Upper lobe of left lung (tissue), 6 donors: ENCODE measurements at regions not wholly inside any gene's neighbourhood (a gene's known extent, or its start where the extent isn't known, plus 50 kb on each side); places are given as distances from the start of the nearest gene placed in this dataset.
"Not testable (repeated sequence)": the region's sequence is repeated elsewhere in the genome, so short reads cannot be mapped to it uniquely, and the experiment has no call there.

ENCODE experiments used
- ATAC-seq, 2 donors: fragments of 200-7000 bp; cut with Tn5 transposase; one replicate each; pipeline ENCODE4 v1.9.1; 2022; ENCODE audit warnings: mild to moderate bottlenecking in 2 of 2, moderate library complexity in 2 of 2; ENCODE audit not compliant: low FRiP score in 2 of 2
- DNase-seq, 2 donors: peaks; one replicate each; pipeline ENCODE4 v3.0.0-alpha.2; 2019 to 2020
- H3K27ac ChIP-seq, 4 donors: fragments of 200-600 bp; sonication (generic); one replicate each; pipeline ENCODE4 v1.5.1; 2016 to 2019
- H3K27me3 ChIP-seq, 4 donors: fragments of 200-600 bp; sonication (generic); one replicate each; pipeline ENCODE4 v1.5.1; 2017 to 2019
- H3K36me3 ChIP-seq, 4 donors: fragments of 200-600 bp; sonication (generic); one replicate each; pipeline ENCODE4 v1.5.1; 2016 to 2019
- H3K4me1 ChIP-seq, 4 donors: fragments of 200-600 bp; sonication (generic); one replicate each; pipeline ENCODE4 v1.5.1; 2018 to 2019
- H3K4me3 ChIP-seq, 4 donors: fragments of 200-600 bp; sonication (generic); one replicate each; pipeline ENCODE4 v1.5.1; 2017 to 2019; ENCODE audit warnings: mild to moderate bottlenecking in 2 of 4, moderate library complexity in 1 of 4
- H3K9me3 ChIP-seq, 4 donors: fragments of 200-600 bp; sonication (generic); one replicate each; pipeline ENCODE4 v1.5.1; 2018 to 2019
- EP300 ChIP-seq, 4 donors: sonication (generic); formaldehyde crosslinking; IDR thresholded peaks; one replicate each; pipeline ENCODE4 v1.5.1; 2017; ENCODE audit warnings: antibody characterized with exemption in 4 of 4, control low read depth in 2 of 4
- POLR2A ChIP-seq, 4 donors: fragments of 450-650 bp; IDR thresholded peaks; one replicate each; pipeline ENCODE4 v1.5.1; 2016 to 2017; ENCODE audit warnings: antibody characterized with exemption in 4 of 4, mild to moderate bottlenecking in 2 of 4
- POLR2AphosphoS5 ChIP-seq, 2 donors: sonication (generic); formaldehyde crosslinking; IDR thresholded peaks; one replicate each; pipeline ENCODE4 v1.5.1; 2017; ENCODE audit warnings: antibody characterized with exemption in 2 of 2
- WGBS, 2 donors: methylation state at CpG; one replicate each; pipeline ENCODE4 v1.1.5; 2017 to 2018; 5-methylcytosine and 5-hydroxymethylcytosine counted together
- TF ChIP-seq, protein P1 (sequence below), 6 experiments: fragments of 450-650 bp in 4 of 6; fragments of 200-600 bp in 2 of 6; sonication (generic) in 2 of 6; IDR thresholded peaks; one replicate each; pipeline ENCODE4 v1.5.1; 2016 to 2019; ENCODE audit warnings: antibody characterized with exemption in 6 of 6
- donor health status: DM: no; HTN: no; CAD: no; lungs with moderate emphysema.
- donor health status: DM: no; HTN: yes; CAD: no; lungs with severe emphysema.

DNA sequence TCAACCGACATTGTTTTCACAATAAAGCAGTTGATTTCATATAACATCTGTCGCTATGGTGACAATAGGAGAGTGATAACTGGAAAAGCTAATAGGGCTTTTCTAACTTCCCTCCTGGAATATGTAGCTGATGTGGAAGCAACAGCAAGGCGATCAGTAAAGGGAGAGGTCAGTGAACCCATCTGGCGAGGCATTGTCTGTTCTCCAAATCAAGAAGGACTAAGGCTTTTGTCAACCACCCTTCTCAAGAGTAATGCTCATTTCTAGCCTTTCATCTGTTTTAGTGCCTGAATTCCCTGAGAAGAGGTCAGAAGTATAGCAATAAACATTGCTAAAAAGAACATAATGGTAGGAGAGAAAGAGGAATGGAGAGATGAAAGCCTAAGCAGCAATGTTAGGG is 201.3 kb downstream of the AKAP7 start:
- DNase-seq (no peak), ATAC-seq (no peak)
- Histone ChIP-seq H3K36me3 (no peaks in the 10 kb centered on the region), H3K27me3 (no peaks in the 10 kb centered on the region), H3K4me1 (peaks cover 0 to 6% (median 2%) of the 10 kb centered on the region in 4 donors), H3K27ac (no peak overlapping the region), H3K9me3 (no peaks in the 10 kb centered on the region), H3K4me3 (no peak overlapping the region)
- WGBS, 2 donors, result 82 to 87% methylated on average over 4 of the region's 4 CpGs
- TF ChIP-seq, protein P1, sequence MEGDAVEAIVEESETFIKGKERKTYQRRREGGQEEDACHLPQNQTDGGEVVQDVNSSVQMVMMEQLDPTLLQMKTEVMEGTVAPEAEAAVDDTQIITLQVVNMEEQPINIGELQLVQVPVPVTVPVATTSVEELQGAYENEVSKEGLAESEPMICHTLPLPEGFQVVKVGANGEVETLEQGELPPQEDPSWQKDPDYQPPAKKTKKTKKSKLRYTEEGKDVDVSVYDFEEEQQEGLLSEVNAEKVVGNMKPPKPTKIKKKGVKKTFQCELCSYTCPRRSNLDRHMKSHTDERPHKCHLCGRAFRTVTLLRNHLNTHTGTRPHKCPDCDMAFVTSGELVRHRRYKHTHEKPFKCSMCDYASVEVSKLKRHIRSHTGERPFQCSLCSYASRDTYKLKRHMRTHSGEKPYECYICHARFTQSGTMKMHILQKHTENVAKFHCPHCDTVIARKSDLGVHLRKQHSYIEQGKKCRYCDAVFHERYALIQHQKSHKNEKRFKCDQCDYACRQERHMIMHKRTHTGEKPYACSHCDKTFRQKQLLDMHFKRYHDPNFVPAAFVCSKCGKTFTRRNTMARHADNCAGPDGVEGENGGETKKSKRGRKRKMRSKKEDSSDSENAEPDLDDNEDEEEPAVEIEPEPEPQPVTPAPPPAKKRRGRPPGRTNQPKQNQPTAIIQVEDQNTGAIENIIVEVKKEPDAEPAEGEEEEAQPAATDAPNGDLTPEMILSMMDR (IDR thresholded peaks at IDR 0.05), result no peak
- TF ChIP-seq POLR2A (IDR thresholded peaks at IDR 0.05), result no peak
- no peak for TF ChIP-seq EP300 (IDR thresholded peaks at IDR 0.05)
- TF ChIP-seq POLR2AphosphoS5 (IDR thresholded peaks at IDR 0.05), result no peak

DNA sequence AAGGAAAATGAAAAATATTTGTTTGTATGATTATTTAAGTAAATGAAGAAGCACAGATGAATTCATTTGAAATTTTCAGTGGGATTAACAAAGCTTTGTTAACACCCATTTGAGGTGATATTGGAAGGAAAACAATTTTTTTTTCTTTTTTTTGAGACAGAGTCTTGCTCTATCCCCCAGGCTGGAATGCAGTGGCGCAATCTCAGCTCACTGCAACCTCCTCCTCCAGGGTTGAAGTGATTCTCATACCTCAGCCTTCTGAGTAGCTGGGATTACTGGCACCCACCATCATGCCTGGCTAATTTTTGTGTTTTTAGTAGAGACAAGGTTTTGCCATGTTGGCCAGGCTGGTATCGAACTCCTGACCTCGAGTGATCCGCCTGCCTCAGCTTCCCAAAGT is 211.6 kb downstream of the AKAP7 start:
- H3K27ac ChIP-seq, H3K36me3 ChIP-seq, H3K9me3 ChIP-seq, H3K4me1 ChIP-seq, H3K27me3 ChIP-seq, ATAC-seq, H3K4me3 ChIP-seq: not testable (repeated sequence)
- peak in 1 of 2 donors; percentile 39 for DNase-seq
- 80 to 87% methylated on average over 4 of the region's 4 CpGs for WGBS, 2 donors

- DNase-seq, result no peak
- H3K36me3 ChIP-seq, result no peaks in the 10 kb centered on the region
- TF ChIP-seq EP300 (IDR thresholded peaks at IDR 0.05) (no peak), POLR2A (IDR thresholded peaks at IDR 0.05) (no peak), POLR2AphosphoS5 (IDR thresholded peaks at IDR 0.05) (no peak)
- TF ChIP-seq, protein P1 (IDR thresholded peaks at IDR 0.05), result no peak
- no peak overlapping the region for H3K27ac ChIP-seq
- no peaks in the 10 kb centered on the region for H3K4me1 ChIP-seq
- WGBS, 2 donors, result 69 to 77% methylated on average over 5 of the region's 5 CpGs
- ATAC-seq, result no peak
- no peaks in the 10 kb centered on the region for H3K27me3 ChIP-seq
- no peak overlapping the region for H3K4me3 ChIP-seq
- H3K9me3 ChIP-seq, result no peaks in the 10 kb centered on the region
These were observed 213.3 kb downstream of the AKAP7 start for GRCh38 chr6:131348572-131348971.

DNA sequence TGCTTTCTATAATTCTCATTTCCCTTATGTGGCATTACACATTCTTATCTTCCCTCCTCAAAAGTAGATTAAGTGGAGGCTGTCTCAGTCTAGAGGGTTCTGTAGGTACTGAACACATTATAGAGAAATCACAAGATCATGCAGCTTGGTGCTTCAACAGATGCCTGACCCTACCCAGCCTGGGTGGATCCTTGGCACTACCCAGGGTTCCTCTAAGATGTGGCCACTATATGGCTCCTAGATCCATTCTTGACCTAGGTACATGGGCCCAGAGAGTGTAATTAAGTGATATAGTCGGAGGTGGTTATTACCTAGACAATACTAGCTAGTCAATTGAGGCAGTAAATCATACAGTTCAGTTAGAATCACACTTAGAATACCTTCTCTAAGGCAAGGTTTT is 213.9 kb downstream of the AKAP7 start:
- no peaks in the 10 kb centered on the region for H3K9me3 ChIP-seq
- no peak for ATAC-seq
- no peak overlapping the region for H3K4me3 ChIP-seq
- H3K27ac ChIP-seq, result no peak overlapping the region
- WGBS, 2 donors, result 75 to 83% methylated on average over 1 of the region's 1 CpG
- H3K36me3 ChIP-seq, result no peaks in the 10 kb centered on the region
- TF ChIP-seq POLR2AphosphoS5 (IDR thresholded peaks at IDR 0.05), result no peak
- TF ChIP-seq, protein P1 (IDR thresholded peaks at IDR 0.05), result no peak
- no peak for TF ChIP-seq EP300 (IDR thresholded peaks at IDR 0.05)
- TF ChIP-seq POLR2A (IDR thresholded peaks at IDR 0.05), result no peak
- no peaks in the 10 kb centered on the region for H3K4me1 ChIP-seq
- H3K27me3 ChIP-seq, result no peaks in the 10 kb centered on the region
- DNase-seq, result no peak

DNA sequence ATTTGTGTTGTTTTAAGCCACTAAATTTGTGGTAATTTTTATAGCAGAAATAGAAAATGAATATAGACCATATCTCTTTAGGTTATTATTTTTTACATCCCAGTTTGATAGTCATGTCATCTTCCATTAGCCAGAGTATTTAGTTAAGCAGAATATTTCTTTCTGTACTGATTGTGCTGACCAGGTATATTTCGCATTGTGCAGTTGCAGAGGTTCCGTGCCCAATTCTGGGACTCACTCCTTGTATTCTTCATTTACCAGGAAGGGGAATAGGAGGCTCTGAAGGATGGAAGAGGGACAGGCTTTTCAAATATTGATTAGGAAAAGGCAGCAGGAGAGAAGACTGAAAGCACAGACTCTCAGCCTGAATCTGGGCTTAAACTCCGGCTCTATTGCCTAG is 217.8 kb downstream of the AKAP7 start:
- 100% methylated on average over 3 of the region's 3 CpGs for WGBS, 2 donors

More for the DNA sequence above, 217.8 kb downstream of the AKAP7 start:
- no peaks in the 10 kb centered on the region for H3K36me3 ChIP-seq
- ATAC-seq (no peak), DNase-seq (no peak)
- H3K4me3 ChIP-seq, result no peak overlapping the region
- no peaks in the 10 kb centered on the region for H3K9me3 ChIP-seq
- H3K27me3 ChIP-seq, result no peaks in the 10 kb centered on the region
- H3K27ac ChIP-seq, result no peak overlapping the region
- H3K4me1 ChIP-seq, result no peaks in the 10 kb centered on the region
- TF ChIP-seq POLR2AphosphoS5 (IDR thresholded peaks at IDR 0.05), result no peak
- TF ChIP-seq, protein P1 (IDR thresholded peaks at IDR 0.05), result no peak
- no peak for TF ChIP-seq POLR2A (IDR thresholded peaks at IDR 0.05)
- no peak for TF ChIP-seq EP300 (IDR thresholded peaks at IDR 0.05)
